HK-2 (cell line): ENCODE measurements at regions not wholly inside any gene's neighbourhood (a gene's known extent, or its start where the extent isn't known, plus 50 kb on each side); places are given as distances from the start of the nearest gene placed in this dataset.

Source experiments
- DNase-seq: peaks from one replicate; pipeline ENCODE4 v3.0.0-alpha.2; 2018; ENCODE audit not compliant: unreplicated experiment

GRCh38 chr4:66694739-66695138, 850.6 kb downstream of the CENPC start:
- no peak for DNase-seq

- DNase-seq: no peak
These were observed 851.6 kb downstream of the CENPC start for GRCh38 chr4:66693694-66694093.

GRCh38 chr4:66691101-66691500, 854.2 kb downstream of the CENPC start:
- no peak for DNase-seq

GRCh38 chr4:66688674-66689073, 856.6 kb downstream of the CENPC start:
- DNase-seq: no peak

- no peak for DNase-seq
These were observed 857.8 kb downstream of the CENPC start for GRCh38 chr4:66687459-66687858.

GRCh38 chr4:66681962-66682361, 863.3 kb downstream of the CENPC start:
- no peak for DNase-seq

- DNase-seq: no peak
These were observed 878.1 kb downstream of the CENPC start for GRCh38 chr4:66667249-66667648.

- no peak for DNase-seq
These were observed 882.7 kb downstream of the CENPC start for GRCh38 chr4:66662620-66663019.

GRCh38 chr4:66658809-66659208, 886.5 kb downstream of the CENPC start:
- no peak for DNase-seq

- no peak for DNase-seq
These were observed 889.8 kb downstream of the CENPC start for GRCh38 chr4:66655505-66655904.

- no peak for DNase-seq
These were observed 891.4 kb downstream of the CENPC start for GRCh38 chr4:66653937-66654336.

- DNase-seq: no peak
These were observed 896.1 kb downstream of the CENPC start for GRCh38 chr4:66649236-66649635.

- no peak for DNase-seq
These were observed 897.4 kb downstream of the CENPC start for GRCh38 chr4:66647926-66648325.

GRCh38 chr4:66647476-66647875, 897.8 kb downstream of the CENPC start:
- DNase-seq: no peak

GRCh38 chr4:66640233-66640990, 904.9 kb downstream of the CENPC start:
- DNase-seq: no peak

- no peak for DNase-seq
These were observed 905.9 kb downstream of the CENPC start for GRCh38 chr4:66639361-66639760.

- DNase-seq: no peak
These were observed 909.0 kb downstream of the CENPC start for GRCh38 chr4:66636349-66636748.

GRCh38 chr4:66633477-66633876, 911.8 kb downstream of the CENPC start:
- DNase-seq: no peak

- no peak for DNase-seq
These were observed 915.4 kb downstream of the CENPC start for GRCh38 chr4:66629927-66630326.

GRCh38 chr4:66628146-66628545, 917.2 kb downstream of the CENPC start:
- DNase-seq: no peak

- no peak for DNase-seq
These were observed 919.8 kb downstream of the CENPC start for GRCh38 chr4:66625480-66625879.

GRCh38 chr4:66613591-66613990, 931.7 kb downstream of the CENPC start:
- no peak for DNase-seq

- DNase-seq: no peak
These were observed 936.3 kb downstream of the CENPC start for GRCh38 chr4:66609014-66609413.

- no peak for DNase-seq
These were observed 936.6 kb upstream of the EPHA5 start for GRCh38 chr4:66606908-66607307.
